Kidney (tissue), 13 donors: ENCODE measurements at regions not wholly inside any gene's neighbourhood (a gene's known extent, or its start where the extent isn't known, plus 50 kb on each side); places are given as distances from the start of the nearest gene placed in this dataset.

Source experiments
- DNase-seq, 5 donors: peaks; one replicate each; pipeline ENCODE4 v3.0.0-alpha.2; 2013 to 2020
- FAIRE-seq: peaks from 2 replicates; lab custom pipeline; 2012; peaks lifted over from hg19 to GRCh38; lab: Jason Lieb, UNC
- H3K27ac ChIP-seq, 2 donors: one replicate each; pipeline ENCODE4 v1.7.0; 2013; ENCODE audit warnings: low read depth in 2 of 2, low read length in 2 of 2, inconsistent platforms in 1 of 2
- H3K27me3 ChIP-seq: one replicate; pipeline ENCODE4 v1.7.1; 2013; ENCODE audit warnings: low read length, inconsistent platforms; ENCODE audit not compliant: control insufficient read depth, insufficient read depth
- H3K36me3 ChIP-seq, 3 donors: one replicate each; pipeline versions ENCODE4 v1.7.0 to v1.7.1; 2013; ENCODE audit warnings: low read length in 3 of 3, control low read depth in 1 of 3, inconsistent platforms in 1 of 3; ENCODE audit not compliant: insufficient read depth in 3 of 3, control insufficient read depth in 2 of 3
- H3K4me1 ChIP-seq, 3 donors: one replicate each; pipeline versions ENCODE4 v1.7.0 to v1.7.1; 2013; ENCODE audit warnings: low read length in 3 of 3, inconsistent platforms in 1 of 3, low read depth in 1 of 3; ENCODE audit not compliant: control insufficient read depth in 2 of 3, insufficient read depth in 2 of 3
- H3K4me3 ChIP-seq, 3 donors: one replicate each; pipeline versions ENCODE4 v1.7.0 to v1.8.1; 2013; ENCODE audit warnings: low read length in 3 of 3, control low read depth in 1 of 3, inconsistent platforms in 1 of 3
- H3K9ac ChIP-seq, 3 donors: one replicate each; pipeline versions ENCODE4 v1.7.0 to v1.7.1; 2013; ENCODE audit warnings: low read length in 3 of 3, control low read depth in 1 of 3, inconsistent platforms in 1 of 3
- H3K9me3 ChIP-seq, 3 donors: one replicate each; pipeline versions ENCODE4 v1.7.0 to v1.7.1; 2013; ENCODE audit warnings: low read length in 3 of 3, control low read depth in 1 of 3, inconsistent platforms in 1 of 3; ENCODE audit not compliant: control insufficient read depth in 2 of 3, insufficient read depth in 1 of 3
- CTCF ChIP-seq: IDR thresholded peaks from 3 replicates; pipeline ENCODE4 v1.5.1; 2012; ENCODE audit warnings: mild to moderate bottlenecking, moderate library complexity, borderline replicate concordance; ENCODE audit not compliant: insufficient read depth; ENCODE audit errors: extremely low read depth
- intact Hi-C: fragments of 100-400 bp; cut with DNase I; formaldehyde crosslinking; loops from one replicate; pipeline ENCODE4 v1.11.1; 2022
- donor health status: control.
- donor health status: control.
- donor health status: control.
- donor health status: control.
- donor health status: control.
- donor health status: DM: yes; HTN: yes; CAD: no.
- donor health status: Normal renal cell carcinoma (clear cell type).

DNA sequence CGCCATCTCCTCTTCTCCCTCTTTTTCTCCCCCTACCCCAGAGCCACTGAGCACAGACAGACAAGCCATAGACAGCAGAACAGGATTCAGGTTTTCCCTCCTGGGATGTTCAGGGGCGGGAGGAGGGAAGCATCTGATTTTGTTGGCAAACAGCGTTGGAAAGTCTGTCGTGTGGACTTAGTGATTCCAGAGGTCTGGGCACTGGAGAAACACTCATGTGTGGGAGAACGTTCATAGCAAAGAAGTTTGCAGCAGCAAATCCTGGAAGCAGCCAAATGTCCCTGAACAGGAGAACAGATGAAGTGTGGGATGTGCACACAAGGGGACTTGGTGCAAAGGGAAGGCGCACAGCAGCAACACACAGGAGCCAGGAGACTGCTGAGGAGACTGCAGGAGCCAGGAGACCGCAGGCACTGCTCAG lies 264.1 kb upstream of the CDYL start:
- Histone ChIP-seq H3K9me3 (no peaks in the 10 kb centered on the region), H3K27ac (no peak overlapping the region), H3K36me3 (no peaks in the 10 kb centered on the region), H3K4me3 (no peak overlapping the region), H3K9ac (no peak overlapping the region), H3K4me1 (no peaks in the 10 kb centered on the region), H3K27me3 (no peaks in the 10 kb centered on the region)
- DNase-seq (no peak), FAIRE-seq (no peak)
- intact Hi-C loops, result no loop called here
- no peak for TF ChIP-seq CTCF

GRCh38 chr6:4511641-4512020 lies 264.6 kb upstream of the CDYL start:
- no peak for DNase-seq
- TF ChIP-seq CTCF, result no peak
- no peak for FAIRE-seq
- Histone ChIP-seq H3K4me3 (no peak overlapping the region), H3K27me3 (no peaks in the 10 kb centered on the region), H3K27ac (no peak overlapping the region), H3K4me1 (no peaks in the 10 kb centered on the region), H3K9ac (no peak overlapping the region), H3K9me3 (no peaks in the 10 kb centered on the region), H3K36me3 (no peaks in the 10 kb centered on the region)
- intact Hi-C loops, result no loop called here

GRCh38 chr6:4510906-4511640 lies 265.1 kb upstream of the CDYL start:
- FAIRE-seq, result no peak
- Histone ChIP-seq H3K4me3 (no peak overlapping the region), H3K27ac (no peak overlapping the region), H3K27me3 (no peaks in the 10 kb centered on the region), H3K9ac (no peak overlapping the region), H3K9me3 (no peaks in the 10 kb centered on the region), H3K36me3 (no peaks in the 10 kb centered on the region), H3K4me1 (no peaks in the 10 kb centered on the region)
- DNase-seq, result no peak
- no peak for TF ChIP-seq CTCF
- intact Hi-C loops, result no loop called here

- FAIRE-seq, result no peak
Observed at GRCh38 chr6:4510317-4510716, 265.9 kb upstream of the CDYL start.

More at GRCh38 chr6:4510317-4510716, 265.9 kb upstream of the CDYL start:
- no peaks in the 10 kb centered on the region for H3K4me1 ChIP-seq
- H3K27ac ChIP-seq, result no peak overlapping the region
- H3K27me3 ChIP-seq, result no peaks in the 10 kb centered on the region
- H3K9me3 ChIP-seq, result no peaks in the 10 kb centered on the region
- no peaks in the 10 kb centered on the region for H3K36me3 ChIP-seq
- intact Hi-C loops, result no loop called here
- no peak for TF ChIP-seq CTCF
- H3K4me3 ChIP-seq, result no peak overlapping the region
- no peak overlapping the region for H3K9ac ChIP-seq
- no peak for DNase-seq
